ENCODE measurements at regions not wholly inside any gene's neighbourhood (a gene's known extent, or its start where the extent isn't known, plus 50 kb on each side); places are given as distances from the start of the nearest gene placed in this dataset.

DNA sequence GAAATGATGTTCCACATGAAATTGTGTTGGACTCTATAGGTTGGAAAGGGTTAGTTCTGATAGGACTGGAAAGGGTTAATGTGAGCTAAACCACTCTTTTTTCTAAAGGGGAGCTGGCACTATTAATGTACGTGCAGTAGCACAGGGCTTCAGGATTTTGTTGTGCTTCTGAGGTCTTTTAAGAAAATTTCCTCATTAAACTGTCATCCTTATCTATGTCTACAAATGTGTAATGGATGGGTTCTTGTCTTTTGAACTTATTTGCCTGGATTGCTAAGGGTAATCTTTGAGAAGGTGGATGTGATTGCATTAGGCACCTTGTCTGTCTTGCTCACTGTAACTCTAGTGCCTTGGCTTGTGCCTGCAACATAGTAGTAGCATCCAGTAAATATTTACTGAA, 106.0 kb upstream of the SLC4A4 start:
- TF ChIP-seq, protein P1, sequence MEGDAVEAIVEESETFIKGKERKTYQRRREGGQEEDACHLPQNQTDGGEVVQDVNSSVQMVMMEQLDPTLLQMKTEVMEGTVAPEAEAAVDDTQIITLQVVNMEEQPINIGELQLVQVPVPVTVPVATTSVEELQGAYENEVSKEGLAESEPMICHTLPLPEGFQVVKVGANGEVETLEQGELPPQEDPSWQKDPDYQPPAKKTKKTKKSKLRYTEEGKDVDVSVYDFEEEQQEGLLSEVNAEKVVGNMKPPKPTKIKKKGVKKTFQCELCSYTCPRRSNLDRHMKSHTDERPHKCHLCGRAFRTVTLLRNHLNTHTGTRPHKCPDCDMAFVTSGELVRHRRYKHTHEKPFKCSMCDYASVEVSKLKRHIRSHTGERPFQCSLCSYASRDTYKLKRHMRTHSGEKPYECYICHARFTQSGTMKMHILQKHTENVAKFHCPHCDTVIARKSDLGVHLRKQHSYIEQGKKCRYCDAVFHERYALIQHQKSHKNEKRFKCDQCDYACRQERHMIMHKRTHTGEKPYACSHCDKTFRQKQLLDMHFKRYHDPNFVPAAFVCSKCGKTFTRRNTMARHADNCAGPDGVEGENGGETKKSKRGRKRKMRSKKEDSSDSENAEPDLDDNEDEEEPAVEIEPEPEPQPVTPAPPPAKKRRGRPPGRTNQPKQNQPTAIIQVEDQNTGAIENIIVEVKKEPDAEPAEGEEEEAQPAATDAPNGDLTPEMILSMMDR (IDR thresholded peaks at IDR 0.05): no peak
- no peak for TF ChIP-seq POLR2A (IDR thresholded peaks at IDR 0.05)
